ENCODE measurements at regions not wholly inside any gene's neighbourhood (a gene's known extent, or its start where the extent isn't known, plus 50 kb on each side); places are given as distances from the start of the nearest gene placed in this dataset.

- Histone ChIP-seq H4K20me1 (replicated peaks; ENCODE audit: insufficient read depth) (no peaks in the 10 kb centered on the region), H2AFZ (no peak overlapping the region), H3K4me3 (no peak overlapping the region), H3K4me1 (ENCODE audit: insufficient read depth) (no peaks in the 10 kb centered on the region), H3K9me2 (ENCODE audit: insufficient read depth) (no peaks in the 10 kb centered on the region), H3K27ac (ENCODE audit: low read depth) (no peak overlapping the region), H3K36me3 (ENCODE audit: insufficient read depth) (no peaks in the 10 kb centered on the region), H3K79me2 (replicated peaks; ENCODE audit: insufficient read depth) (no peaks in the 10 kb centered on the region), H3F3A (replicated peaks; ENCODE audit: low read depth) (no peaks in the 10 kb centered on the region), H3K27me3 (ENCODE audit: insufficient read depth) (no peaks in the 10 kb centered on the region), H3K4me2 (no peak overlapping the region)
- no peak for TF ChIP-seq ZNF462 (CRISPR knock-in tag; IDR thresholded peaks at IDR 0.05)
- no peak for TF ChIP-seq EZH2phosphoT487 (IDR thresholded peaks at IDR 0.05; ENCODE audit: unreplicated experiment)
- TF ChIP-seq REST (IDR thresholded peaks at IDR 0.05; ENCODE audit: unreplicated experiment), result no peak
- no peak for TF ChIP-seq POLR2AphosphoS5 (IDR thresholded peaks at IDR 0.05; ENCODE audit: low read depth)
- no peak for TF ChIP-seq JUNB (IDR thresholded peaks at IDR 0.05; ENCODE audit: unreplicated experiment)
- TF ChIP-seq STAT1 (IDR thresholded peaks at IDR 0.05; ENCODE audit: unreplicated experiment), result no peak
- no peak for TF ChIP-seq EZH2 (IDR thresholded peaks at IDR 0.05; ENCODE audit: low read depth, unreplicated experiment)
- TF ChIP-seq NANOG (IDR thresholded peaks at IDR 0.05; ENCODE audit: borderline replicate concordance), result no peak
- no peak for TF ChIP-seq ZNF114 (CRISPR knock-in tag; IDR thresholded peaks at IDR 0.05)
- no peak for TF ChIP-seq CREB1 (CRISPR knock-in tag; IDR thresholded peaks at IDR 0.05; ENCODE audit: low read depth)
- TF ChIP-seq ZNF331 (CRISPR knock-in tag; IDR thresholded peaks at IDR 0.05; ENCODE audit: low read depth), result no peak
- TF ChIP-seq CTCF (conservative IDR thresholded peaks at IDR 0.05; ENCODE audit: low read depth in 2 of 2), result no peak
- no peak for TF ChIP-seq ETS1 (IDR thresholded peaks at IDR 0.05)
- ATAC-seq (no peak), DNase-seq (ENCODE audit: low spot score) (no peak)
- Mint-ChIP-seq H3K4me3 (no peak overlapping the region), H3K27ac (peak overlapping the region; percentile 76; the same call in 1 of the 2 replicates), H3K27me3 (ENCODE audit: insufficient read depth, low read depth, poor library complexity) (peaks cover 2% of the 10 kb centered on the region), H3K9me3 (no peaks in the 10 kb centered on the region), H3K4me1 (peaks cover 6% of the 10 kb centered on the region), H3K36me3 (ENCODE audit: low read depth) (no peaks in the 10 kb centered on the region)
Observed at GRCh38 chr2:52880872-52881271, 886.7 kb upstream of the CHAC2 start.

All from GM23338 (cell line).